NCI-H460 (cell line): ENCODE measurements at regions not wholly inside any gene's neighbourhood (a gene's known extent, or its start where the extent isn't known, plus 50 kb on each side); places are given as distances from the start of the nearest gene placed in this dataset.
"Not testable (repeated sequence)": the region's sequence is repeated elsewhere in the genome, so short reads cannot be mapped to it uniquely, and the experiment has no call there.

Experiments used
- DNase-seq: peaks from one replicate; pipeline ENCODE4 v3.0.0-alpha.2; 2016; ENCODE audit warnings: low read depth; ENCODE audit errors: extremely low read depth

DNA sequence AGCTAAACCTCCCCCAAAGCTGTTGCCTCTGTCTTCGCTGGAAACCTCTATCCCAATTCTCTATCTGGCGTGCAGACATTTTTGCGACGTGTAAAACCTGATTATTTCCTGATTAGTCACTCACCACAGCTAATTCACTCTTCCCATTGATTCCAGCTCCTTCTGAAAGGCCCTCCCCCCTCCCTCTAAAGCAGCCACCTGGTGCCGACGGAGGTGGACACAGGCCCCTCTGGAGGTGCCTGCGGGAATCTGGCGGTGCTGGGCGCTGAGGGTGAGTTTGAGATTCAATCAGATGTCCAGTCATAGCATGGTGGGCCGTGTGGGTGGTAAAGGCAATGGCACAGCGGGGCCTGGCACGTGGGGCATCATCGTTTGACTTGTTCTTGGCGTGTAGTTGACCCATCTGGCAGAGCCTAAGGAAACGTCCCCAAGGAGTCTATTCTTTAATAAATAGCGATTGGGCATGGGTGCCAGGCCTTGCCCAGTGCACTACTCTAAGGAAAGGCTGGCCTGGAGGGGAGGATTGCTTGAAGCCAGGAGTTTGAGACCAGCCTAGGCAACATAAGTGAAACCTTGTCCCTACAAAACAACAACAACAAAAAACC lies 271.1 kb upstream of the MVB12B start:
- no peak for DNase-seq

DNA sequence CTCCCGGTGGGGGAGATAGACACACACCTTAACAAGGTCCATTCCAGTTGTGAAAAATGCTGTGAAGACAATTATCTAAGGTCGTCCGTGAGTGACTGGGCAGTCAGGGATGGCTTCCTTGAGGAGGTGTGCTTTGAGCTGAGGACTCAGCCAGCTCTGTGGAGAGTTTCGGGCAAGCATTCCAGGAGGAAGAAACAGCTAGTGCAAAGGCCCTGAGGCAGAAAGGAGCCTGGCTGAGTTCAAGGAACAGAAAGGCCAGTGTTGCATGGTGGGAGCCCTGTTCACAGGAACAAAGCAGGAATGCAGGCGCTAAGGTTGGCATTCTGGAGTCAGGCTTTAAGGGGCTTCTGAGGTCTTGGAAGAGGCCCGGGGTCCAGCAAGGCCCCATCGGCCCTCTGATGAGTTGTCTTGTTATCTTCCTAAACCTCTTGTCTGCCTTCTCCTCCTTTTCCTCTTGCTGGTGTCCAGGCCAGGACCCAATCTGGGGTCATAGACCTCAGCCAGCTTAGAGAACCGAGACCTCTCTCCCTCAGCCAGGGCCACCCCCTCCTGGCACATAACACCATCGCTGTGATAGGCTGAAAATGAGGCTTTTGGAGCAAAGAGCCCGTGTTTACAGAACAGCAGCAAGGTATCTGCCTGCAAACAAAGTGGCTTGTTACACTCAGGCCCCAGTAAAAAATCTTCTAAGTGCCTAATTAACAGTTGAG lies 270.2 kb upstream of the MVB12B start:
- DNase-seq = no peak

DNA sequence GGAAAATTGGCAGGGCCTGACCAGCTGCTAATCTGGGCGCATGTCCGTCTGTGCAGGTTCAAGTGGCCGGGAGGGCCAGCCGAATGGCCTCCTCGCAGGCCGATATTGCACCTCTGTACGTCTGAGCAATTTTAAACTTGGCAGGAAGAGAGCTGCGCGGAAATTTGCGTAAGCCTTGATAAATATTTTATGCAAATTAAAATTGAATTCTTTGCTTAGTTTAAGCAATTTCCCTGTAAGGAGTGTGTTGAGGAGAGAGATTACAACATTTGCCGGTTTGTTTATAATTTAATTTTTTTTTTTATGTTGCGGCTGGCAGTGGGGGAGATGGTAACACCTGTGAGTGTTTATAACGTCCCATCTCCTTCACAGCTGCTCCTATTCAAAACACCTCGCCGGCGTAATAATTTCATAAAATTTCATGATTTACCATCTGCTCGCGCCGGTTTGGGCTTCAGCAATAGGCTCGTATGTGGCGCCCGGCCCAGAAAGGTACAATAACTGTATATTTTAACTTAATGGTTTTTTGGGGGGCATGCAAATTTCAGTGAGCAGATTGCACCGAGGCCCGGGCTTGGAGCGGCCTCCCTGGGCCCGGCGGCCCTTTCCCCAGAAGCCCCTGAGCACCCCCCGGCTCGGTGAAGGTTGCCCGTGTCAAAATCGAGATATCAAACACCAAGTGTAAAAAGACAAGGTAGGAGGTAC lies 269.4 kb upstream of the MVB12B start:
- DNase-seq = no peak

DNA sequence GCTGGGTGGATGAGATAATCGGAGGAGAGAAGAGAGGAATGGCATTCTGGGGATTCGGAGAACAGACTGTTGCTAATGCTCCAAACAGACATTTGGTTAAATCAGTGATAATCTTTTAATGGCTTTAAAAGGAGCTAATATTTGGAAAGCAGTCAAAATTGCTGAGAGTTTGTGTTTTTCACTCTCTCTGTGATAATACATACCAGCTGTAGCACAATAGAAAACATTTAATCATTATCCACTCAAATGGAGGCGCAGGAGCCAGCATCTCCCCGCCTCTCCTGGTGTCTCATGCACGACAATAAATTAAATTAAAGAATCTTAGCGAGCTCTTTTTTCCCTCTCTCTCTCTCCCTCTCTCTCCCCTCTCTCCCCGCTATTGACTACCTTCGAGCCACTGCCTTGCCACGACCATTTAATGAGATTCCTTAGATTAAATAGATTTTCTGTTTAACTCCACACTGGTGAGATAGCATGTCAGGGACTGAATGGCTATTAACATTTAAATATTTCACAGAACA lies 268.6 kb upstream of the MVB12B start:
- DNase-seq = no peak

DNA sequence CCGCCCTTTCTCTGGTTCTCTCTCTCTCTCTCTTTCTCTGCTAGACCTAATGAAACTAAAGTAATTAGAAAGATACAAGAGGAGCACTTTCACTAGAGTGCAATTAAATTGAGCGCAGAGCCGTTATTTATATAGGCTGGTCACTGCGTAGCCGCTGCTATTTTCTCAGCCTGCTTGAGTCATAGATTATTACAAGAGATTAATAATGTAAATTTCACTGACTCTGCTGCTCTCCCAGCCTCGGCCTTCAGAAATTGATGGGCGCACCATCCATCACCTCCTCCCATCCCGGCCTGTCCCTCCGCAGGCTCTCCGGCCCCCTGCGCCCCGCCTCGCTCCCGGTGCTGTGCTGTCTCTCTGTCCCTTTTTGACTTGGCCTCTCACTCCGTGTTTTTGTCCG lies 268.0 kb upstream of the MVB12B start:
- no peak for DNase-seq

DNA sequence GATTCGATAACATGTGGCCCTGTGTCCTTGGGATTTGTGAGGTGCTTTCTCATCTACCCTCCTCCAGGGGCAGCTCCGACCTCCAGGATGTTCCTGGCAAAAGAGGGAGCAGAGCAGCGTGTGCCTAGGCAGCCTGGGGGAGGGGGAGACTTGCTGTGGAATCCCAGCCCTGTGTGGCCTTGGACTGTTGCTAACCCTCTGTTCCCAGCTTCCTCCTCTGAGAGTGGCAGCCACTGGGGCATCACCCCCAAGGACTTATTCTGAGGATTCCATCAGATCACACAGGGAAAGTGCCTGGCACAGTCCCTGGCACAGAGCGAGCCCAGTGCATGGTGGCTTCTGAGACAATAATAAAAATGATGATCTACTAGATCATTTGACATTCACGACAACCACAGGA lies 265.1 kb upstream of the MVB12B start:
- DNase-seq = no peak

DNA sequence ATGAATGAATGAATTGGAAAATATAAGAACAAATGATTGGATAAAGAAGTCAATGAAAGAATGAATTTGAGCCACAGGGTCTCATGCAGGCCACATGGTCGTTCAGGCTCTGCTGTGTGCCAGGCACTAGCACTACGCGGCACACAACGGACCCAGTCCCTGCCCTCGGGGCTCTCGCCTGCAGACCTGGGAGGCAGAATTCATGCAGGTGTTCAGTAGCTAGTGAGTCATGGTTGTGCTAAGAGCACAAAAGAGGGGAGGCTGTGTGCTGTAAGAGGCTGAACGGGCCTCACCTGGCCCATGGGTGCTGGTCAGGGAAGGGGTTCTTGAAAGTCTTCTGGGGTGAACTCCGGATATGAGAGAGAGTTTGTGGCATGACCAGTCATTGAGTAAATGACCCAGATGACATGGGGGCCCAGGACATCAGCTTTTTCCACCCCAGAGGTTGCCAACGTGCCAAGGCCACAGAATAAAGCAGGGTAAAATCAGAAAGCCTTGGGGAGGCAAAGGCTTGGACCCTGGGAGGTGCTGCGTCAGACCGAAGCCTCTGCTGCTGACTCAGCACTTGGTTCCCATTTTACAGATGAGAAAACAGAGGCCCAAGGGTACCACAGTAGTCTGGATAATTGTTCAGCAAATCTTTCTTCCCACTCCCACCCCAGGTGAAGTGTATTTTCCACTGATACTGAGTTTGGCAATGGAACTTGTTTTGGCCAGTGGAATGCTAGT lies 264.3 kb upstream of the MVB12B start:
- no peak for DNase-seq

DNA sequence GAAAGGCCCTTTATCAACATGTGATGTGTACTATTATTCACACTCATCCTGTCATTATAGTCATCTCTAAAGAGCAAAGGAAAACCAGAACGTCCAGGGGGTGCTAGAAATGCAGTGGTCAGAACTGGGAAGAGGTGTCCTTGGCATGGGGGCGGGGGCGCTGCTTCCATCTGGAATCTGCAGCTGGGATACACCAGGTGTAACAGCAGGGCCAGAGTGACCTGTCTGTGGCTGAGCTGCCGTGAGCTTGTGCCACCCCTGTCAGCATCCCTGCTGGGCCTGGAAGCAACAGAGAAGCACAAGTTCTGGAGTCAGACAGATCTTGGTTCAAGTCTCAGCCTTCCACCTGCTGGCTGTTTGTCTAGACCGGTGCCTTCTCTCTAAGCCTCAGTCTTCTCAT lies 263.3 kb upstream of the MVB12B start:
- DNase-seq = no peak

DNA sequence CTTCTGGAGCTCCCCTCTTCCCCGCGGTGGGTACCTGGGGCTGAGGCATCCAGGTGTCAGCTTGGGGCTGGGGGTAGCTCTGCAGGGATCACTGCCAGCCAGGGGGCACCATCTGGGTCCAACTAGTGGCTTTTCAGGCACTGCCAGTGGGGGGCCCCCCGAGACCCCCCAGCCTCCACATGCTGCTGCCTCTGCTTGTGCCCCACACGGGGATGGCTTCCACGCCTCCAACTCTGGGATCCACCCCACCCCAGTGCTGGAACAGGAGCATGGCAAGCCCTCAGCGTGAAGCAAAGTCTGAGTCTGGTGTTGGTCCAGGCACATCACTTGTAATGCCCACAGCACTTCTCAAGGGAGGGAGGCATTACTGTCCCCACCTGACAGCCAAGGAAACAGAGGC lies 260.5 kb upstream of the MVB12B start:
- no peak for DNase-seq

DNA sequence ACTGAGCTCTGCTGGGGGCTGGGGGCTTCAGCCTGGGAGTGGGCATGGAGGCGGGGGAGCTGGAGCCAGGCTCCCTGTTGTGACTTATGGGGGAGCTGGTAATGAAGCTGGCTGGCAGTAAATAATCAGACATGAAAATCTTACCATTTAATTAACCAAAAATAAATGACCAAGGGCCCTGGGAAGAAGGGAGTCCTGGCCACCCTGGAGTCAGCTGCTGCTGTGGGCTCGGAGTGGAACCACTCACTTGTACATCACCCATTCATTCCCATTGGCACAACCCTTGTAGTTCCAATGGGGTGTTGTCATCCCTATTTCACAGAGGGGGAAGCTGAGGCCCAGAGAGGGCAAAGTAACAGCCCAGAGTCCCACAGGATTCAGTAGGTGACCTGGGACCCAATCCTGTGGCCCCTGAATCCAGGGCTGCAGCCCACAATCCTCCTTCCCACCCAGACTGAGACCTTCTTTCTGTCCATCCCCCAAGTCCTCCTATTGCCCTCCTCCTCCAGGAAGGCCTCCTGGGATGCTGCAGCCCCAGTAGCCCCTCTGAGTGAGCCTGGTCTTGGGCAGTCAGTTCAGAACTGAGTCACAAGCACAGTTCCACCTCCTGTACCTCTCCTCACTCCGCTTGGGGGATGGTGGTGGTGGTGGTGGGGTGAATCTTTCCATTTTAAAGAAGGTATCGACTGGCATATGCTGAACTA lies 259.4 kb upstream of the MVB12B start:
- DNase-seq = no peak

DNA sequence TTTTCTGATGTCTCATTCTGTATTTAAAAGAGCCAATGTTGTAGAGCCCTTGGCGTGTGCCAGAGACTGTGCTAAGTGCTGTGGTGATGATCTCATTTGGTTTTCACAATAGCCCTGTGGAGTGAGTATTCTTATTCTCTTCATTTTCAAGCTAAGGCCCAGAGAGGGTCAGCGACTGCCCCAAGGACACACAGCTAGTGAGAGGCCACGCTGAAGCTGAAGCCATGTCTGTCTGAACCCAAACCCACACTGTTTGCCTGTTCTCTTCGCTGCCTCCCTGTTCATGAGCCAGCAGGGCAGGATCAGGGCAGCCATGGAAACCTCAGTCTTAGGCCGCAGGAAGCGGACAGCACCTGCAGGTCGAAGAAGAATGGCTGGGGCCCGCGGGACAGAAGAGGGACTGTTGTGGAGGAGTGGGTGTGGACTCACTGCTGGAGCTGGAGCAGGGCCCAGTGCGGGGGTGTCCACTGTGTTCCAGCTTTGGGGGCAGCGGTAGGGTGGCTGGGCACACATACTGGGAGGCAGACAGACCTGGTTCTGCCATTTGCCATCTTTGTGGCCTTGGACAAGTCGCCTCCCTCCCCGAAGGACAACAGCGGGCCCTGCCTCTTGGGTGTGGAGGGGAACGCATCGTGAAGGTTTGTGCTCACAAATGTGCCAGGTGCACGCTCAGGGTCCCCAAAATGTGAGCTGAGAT lies 257.9 kb upstream of the MVB12B start:
- DNase-seq = no peak

DNA sequence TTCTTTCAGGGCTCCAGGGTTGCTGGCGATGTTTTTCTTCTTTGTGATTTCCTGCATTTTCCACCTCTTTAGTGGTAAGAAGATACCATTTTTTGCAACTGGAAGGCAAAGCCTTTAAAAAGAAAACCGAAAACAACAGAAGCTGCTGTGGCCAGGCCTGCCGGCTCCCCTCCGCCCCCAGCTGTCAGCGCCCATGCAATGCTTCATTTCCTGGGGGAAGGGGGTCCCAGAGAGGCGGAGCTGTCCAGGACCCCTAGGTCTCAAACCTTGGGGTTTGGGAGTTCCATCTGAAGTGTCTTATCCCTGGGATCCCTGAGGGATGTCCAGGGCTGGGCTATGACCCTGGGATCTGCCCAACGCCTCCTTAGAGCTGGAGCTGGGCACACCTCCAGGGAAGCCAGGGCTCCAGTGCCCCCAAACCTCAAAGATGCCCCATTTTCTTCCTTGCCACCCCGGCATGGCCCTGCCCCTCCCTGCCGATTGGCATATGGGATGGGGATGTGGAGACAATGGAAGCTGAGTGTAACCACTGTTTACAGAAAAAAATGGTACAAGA lies 257.2 kb upstream of the MVB12B start:
- no peak for DNase-seq

DNA sequence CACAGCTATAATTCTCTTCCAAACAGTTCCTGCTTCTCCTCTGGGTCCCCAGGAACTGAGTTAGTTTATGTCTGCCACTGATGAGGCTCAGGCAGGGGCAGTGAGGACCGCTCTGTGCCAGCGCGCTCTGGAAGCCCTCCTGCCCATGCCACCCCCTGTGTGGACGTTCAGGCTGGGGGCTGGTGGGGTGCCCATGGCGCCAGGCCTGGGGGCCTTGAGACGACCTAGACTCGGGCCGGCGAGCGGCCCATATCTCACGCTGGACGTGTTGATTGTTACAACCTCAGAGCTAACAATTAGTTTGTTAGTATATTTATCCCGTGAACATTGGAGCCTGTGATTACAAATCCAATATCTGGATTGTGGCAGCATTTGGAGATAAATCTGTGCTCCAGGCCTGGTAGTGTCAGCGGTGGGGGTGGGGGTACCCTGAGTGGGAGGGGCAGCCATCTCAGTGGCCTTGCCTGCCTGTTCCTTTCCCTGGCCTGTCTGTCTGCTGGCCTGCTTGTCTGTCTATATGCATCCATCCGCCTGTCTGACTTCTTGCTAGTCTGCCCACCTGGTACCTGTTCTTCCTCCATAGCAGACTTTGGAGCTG lies 256.5 kb upstream of the MVB12B start:
- no peak for DNase-seq

DNA sequence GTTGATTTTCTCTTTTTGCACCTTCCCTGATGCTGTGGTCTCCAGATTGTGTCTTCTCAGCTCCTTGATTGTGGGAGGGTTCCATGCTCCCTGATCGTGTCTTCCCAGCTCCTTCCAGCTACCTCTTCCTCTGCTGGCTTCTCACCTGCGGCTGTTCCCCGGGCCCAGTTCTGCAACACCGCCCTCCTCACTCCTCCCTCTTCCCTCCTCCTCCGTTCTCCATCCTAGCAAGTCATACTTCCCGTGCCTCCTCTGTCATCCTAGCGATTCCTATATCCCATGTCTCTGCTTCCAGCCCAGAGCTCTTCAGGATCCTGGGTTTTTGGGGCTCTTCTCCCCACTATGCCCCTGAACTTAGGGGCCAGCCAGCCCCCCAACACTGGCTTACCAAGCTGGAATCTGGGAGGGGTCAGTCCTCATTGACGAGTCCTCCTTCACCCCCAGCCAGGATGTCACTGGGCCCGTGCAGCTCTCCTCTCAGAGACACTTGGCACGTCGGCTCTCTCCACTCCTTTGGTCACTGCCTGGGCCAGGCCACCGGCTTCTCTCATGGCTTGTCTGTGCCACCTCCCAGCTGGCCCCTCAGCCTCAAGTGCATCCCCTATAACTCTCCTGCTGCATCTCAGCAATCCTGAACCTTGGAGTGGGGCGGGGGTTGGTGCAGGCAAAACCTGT lies 255.4 kb upstream of the MVB12B start:
- DNase-seq = no peak

DNA sequence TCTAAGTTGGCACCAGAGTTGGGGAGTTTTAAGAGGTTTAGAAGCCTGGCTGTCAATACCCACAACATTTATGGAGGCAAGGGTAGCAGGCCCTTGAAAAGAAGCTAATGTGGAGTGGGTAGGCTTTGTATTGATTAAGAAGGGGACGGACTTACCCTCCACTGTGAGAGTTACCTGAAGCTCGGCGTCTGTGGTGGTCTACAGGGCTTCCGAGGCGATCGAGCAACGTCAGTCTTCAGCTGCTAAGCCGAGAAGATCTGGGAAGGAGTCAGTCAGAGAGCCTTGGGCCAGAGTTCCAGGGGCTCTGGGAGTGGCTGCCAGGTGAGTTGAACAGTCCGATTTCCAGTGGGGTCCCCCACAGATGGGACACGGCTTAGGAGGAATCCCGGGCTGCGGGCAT lies 249.0 kb upstream of the MVB12B start:
- DNase-seq = not testable (repeated sequence)

DNA sequence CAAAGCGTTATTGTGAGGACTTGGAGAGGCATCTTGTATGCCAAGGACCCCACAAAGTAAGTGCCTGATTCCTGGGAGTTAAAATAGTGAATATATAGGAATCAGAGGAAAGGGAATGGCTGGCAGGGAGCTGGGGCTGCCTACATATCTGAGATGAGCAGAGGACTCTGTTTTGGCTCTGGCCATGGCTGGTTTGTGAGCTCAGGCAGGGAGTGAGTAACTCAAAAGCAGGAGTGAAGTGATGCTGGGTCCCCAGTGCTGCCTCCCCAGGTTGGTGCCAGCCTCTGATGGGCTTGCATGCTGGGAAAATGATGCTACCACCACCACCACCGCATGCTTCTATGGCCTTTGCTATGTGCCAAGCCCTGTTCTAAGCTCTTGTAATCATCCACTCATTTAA lies 246.0 kb upstream of the MVB12B start:
- DNase-seq = no peak

DNA sequence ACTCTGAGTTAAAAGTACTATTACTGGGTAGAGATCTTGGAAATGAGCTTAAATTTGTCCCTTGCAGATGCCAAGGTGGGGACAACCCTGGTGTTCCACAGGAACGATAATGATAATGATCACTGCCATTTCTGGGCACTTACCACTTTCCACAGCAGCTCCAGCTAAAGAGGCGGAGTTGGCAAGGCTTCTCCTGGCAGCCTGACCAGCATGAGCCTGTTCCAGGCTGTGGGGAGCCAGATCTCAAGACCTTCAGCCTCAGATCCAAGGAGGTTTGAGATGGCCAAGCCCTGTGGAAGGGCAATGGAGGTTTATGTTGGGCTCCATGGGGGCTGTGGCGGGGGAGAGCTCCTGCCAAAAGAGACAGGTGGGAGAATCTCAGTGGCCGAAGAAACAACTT lies 244.9 kb upstream of the MVB12B start:
- DNase-seq = no peak

DNA sequence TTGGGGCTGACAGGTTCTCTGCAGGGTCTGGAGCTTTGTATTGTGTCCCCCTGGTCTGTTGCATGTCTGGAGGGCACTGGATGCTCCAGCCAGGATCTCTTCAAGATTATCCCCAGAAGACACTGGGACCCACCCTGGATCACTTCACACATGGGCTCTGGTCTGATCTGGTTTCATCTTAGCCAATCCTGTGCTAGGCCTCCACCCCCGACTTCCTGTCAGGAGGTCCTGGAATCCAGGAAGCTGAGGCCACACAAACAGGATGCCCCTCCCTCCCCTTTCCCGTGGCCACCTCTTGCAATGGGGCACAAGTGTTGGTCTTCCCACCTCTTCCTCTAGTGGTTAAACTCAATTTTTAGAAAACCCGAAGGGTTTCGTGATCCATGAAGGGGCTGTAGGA lies 242.6 kb upstream of the MVB12B start:
- no peak for DNase-seq

DNA sequence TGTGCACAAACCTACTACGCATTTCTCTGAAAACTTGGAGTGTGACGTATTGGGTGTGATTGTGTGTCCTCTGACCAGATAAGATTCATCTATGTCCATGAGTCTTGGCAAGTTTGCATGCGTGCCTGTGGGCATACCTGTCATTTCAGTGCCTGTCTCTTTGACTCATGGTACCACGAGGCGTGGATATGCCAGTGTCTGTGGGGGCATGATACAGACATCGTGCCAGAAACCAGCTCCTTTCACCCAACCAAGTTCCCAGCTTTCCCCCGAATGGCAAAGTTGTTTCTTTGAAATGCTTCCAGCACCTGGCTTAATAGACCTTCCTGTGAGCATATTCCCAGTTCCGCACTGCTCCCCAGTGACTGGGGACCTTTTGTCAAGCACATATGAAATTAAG lies 241.9 kb upstream of the MVB12B start:
- DNase-seq = no peak
